ENCODE measurements at regions not wholly inside any gene's neighbourhood (a gene's known extent, or its start where the extent isn't known, plus 50 kb on each side); places are given as distances from the start of the nearest gene placed in this dataset.
"Not testable (repeated sequence)": the region's sequence is repeated elsewhere in the genome, so short reads cannot be mapped to it uniquely, and the experiment has no call there.

GRCh38 chr4:183374950-183375555, 52.8 kb upstream of the CLDN24 start:
- H3K4me3 ChIP-seq (ENCODE audit: low read length): no peak overlapping the region

GRCh38 chr4:183376381-183376780, 54.2 kb upstream of the CLDN24 start:
- no peak for TF ChIP-seq CTCF (IDR thresholded peaks at IDR 0.05; ENCODE audit: insufficient read depth, low read depth, low read length, missing control alignments)
- no peak for DNase-seq (ENCODE audit: low read depth)
- no peak overlapping the region for H3K4me3 ChIP-seq (ENCODE audit: low read length)

More at GRCh38 chr4:183374950-183375555, 52.8 kb upstream of the CLDN24 start:
- TF ChIP-seq CTCF (IDR thresholded peaks at IDR 0.05; ENCODE audit: insufficient read depth, low read depth, low read length, missing control alignments): no peak
- DNase-seq (ENCODE audit: low read depth): no peak

- TF ChIP-seq CTCF (IDR thresholded peaks at IDR 0.05; ENCODE audit: insufficient read depth, low read depth, low read length, missing control alignments): no peak
- no peak overlapping the region for H3K4me3 ChIP-seq (ENCODE audit: low read length)
- no peak for DNase-seq (ENCODE audit: low read depth)
Measured at GRCh38 chr4:183377491-183377890, 55.3 kb upstream of the CLDN24 start.

- H3K4me3 ChIP-seq (ENCODE audit: low read length); DNase-seq (ENCODE audit: low read depth): not testable (repeated sequence)
Measured at GRCh38 chr4:183378347-183378746, 56.1 kb upstream of the CLDN24 start.

GRCh38 chr4:183380901-183381300, 58.7 kb upstream of the CLDN24 start:
- no peak for DNase-seq (ENCODE audit: low read depth)
- TF ChIP-seq CTCF (IDR thresholded peaks at IDR 0.05; ENCODE audit: insufficient read depth, low read depth, low read length, missing control alignments): no peak

GRCh38 chr4:183383606-183384005, 60.8 kb upstream of the CDKN2AIP start:
- TF ChIP-seq CTCF (IDR thresholded peaks at IDR 0.05; ENCODE audit: insufficient read depth, low read depth, low read length, missing control alignments): no peak
- no peak overlapping the region for H3K4me3 ChIP-seq (ENCODE audit: low read length)
- DNase-seq (ENCODE audit: low read depth): no peak

More at GRCh38 chr4:183380901-183381300, 58.7 kb upstream of the CLDN24 start:
- H3K4me3 ChIP-seq (ENCODE audit: low read length): no peak overlapping the region

- DNase-seq (ENCODE audit: low read depth): no peak
- no peak overlapping the region for H3K4me3 ChIP-seq (ENCODE audit: low read length)
- no peak for TF ChIP-seq CTCF (IDR thresholded peaks at IDR 0.05; ENCODE audit: insufficient read depth, low read depth, low read length, missing control alignments)
Measured at GRCh38 chr4:183384516-183384915, 59.9 kb upstream of the CDKN2AIP start.

Measured in epithelial cell of esophagus (primary cell).